ENCODE measurements at regions not wholly inside any gene's neighbourhood (a gene's known extent, or its start where the extent isn't known, plus 50 kb on each side); places are given as distances from the start of the nearest gene placed in this dataset.

DNA sequence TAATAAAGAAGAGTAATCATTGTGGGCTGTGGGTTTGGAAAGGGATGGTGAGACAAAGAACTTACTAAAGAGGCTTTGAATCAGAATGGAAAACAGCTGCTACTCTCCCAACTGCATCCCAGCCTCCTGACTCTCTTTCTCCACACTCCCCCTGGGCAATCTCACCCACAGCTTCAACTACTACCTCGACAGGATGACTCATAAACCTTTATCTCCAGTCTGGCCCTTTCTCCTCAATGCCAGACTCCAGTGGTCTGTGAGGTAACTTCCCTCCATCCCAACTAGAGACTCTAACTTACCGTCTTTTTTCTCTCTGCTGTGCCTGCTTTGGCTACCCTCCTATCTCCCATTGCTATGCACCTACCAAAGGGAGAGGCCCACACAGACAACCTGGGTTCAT lies 135.3 kb upstream of the RREB1 start:
- Histone ChIP-seq H3K4me3 (no peak overlapping the region), H3K9me2 (ENCODE audit: insufficient read depth) (no peaks in the 10 kb centered on the region), H3K4me1 (ENCODE audit: insufficient read depth) (no peaks in the 10 kb centered on the region), H2AFZ (no peak overlapping the region), H3K36me3 (ENCODE audit: insufficient read depth) (no peaks in the 10 kb centered on the region), H3K27me3 (ENCODE audit: insufficient read depth) (no peaks in the 10 kb centered on the region), H3K27ac (ENCODE audit: low read depth) (no peak overlapping the region), H3K79me2 (replicated peaks; ENCODE audit: insufficient read depth) (no peaks in the 10 kb centered on the region), H4K20me1 (replicated peaks; ENCODE audit: insufficient read depth) (no peaks in the 10 kb centered on the region), H3K4me2 (no peak overlapping the region), H3F3A (replicated peaks; ENCODE audit: low read depth) (no peaks in the 10 kb centered on the region)
- Mint-ChIP-seq H3K9me3 (no peaks in the 10 kb centered on the region), H3K4me1 (no peaks in the 10 kb centered on the region; the same call in 2 of the 3 replicates), H3K27ac (no peak overlapping the region), H3K27me3 (ENCODE audit: insufficient read depth, low read depth, poor library complexity) (peaks cover 6% of the 10 kb centered on the region), H3K4me3 (no peak overlapping the region), H3K36me3 (ENCODE audit: low read depth) (no peaks in the 10 kb centered on the region)
- TF ChIP-seq STAT1 (IDR thresholded peaks at IDR 0.05; ENCODE audit: unreplicated experiment) = no peak
- no peak for TF ChIP-seq REST (IDR thresholded peaks at IDR 0.05; ENCODE audit: unreplicated experiment)
- no peak for TF ChIP-seq ZNF331 (CRISPR knock-in tag; IDR thresholded peaks at IDR 0.05; ENCODE audit: low read depth)
- no peak for TF ChIP-seq POLR2AphosphoS5 (IDR thresholded peaks at IDR 0.05; ENCODE audit: low read depth)
- no peak for TF ChIP-seq NANOG (IDR thresholded peaks at IDR 0.05; ENCODE audit: borderline replicate concordance)
- TF ChIP-seq, protein P1, sequence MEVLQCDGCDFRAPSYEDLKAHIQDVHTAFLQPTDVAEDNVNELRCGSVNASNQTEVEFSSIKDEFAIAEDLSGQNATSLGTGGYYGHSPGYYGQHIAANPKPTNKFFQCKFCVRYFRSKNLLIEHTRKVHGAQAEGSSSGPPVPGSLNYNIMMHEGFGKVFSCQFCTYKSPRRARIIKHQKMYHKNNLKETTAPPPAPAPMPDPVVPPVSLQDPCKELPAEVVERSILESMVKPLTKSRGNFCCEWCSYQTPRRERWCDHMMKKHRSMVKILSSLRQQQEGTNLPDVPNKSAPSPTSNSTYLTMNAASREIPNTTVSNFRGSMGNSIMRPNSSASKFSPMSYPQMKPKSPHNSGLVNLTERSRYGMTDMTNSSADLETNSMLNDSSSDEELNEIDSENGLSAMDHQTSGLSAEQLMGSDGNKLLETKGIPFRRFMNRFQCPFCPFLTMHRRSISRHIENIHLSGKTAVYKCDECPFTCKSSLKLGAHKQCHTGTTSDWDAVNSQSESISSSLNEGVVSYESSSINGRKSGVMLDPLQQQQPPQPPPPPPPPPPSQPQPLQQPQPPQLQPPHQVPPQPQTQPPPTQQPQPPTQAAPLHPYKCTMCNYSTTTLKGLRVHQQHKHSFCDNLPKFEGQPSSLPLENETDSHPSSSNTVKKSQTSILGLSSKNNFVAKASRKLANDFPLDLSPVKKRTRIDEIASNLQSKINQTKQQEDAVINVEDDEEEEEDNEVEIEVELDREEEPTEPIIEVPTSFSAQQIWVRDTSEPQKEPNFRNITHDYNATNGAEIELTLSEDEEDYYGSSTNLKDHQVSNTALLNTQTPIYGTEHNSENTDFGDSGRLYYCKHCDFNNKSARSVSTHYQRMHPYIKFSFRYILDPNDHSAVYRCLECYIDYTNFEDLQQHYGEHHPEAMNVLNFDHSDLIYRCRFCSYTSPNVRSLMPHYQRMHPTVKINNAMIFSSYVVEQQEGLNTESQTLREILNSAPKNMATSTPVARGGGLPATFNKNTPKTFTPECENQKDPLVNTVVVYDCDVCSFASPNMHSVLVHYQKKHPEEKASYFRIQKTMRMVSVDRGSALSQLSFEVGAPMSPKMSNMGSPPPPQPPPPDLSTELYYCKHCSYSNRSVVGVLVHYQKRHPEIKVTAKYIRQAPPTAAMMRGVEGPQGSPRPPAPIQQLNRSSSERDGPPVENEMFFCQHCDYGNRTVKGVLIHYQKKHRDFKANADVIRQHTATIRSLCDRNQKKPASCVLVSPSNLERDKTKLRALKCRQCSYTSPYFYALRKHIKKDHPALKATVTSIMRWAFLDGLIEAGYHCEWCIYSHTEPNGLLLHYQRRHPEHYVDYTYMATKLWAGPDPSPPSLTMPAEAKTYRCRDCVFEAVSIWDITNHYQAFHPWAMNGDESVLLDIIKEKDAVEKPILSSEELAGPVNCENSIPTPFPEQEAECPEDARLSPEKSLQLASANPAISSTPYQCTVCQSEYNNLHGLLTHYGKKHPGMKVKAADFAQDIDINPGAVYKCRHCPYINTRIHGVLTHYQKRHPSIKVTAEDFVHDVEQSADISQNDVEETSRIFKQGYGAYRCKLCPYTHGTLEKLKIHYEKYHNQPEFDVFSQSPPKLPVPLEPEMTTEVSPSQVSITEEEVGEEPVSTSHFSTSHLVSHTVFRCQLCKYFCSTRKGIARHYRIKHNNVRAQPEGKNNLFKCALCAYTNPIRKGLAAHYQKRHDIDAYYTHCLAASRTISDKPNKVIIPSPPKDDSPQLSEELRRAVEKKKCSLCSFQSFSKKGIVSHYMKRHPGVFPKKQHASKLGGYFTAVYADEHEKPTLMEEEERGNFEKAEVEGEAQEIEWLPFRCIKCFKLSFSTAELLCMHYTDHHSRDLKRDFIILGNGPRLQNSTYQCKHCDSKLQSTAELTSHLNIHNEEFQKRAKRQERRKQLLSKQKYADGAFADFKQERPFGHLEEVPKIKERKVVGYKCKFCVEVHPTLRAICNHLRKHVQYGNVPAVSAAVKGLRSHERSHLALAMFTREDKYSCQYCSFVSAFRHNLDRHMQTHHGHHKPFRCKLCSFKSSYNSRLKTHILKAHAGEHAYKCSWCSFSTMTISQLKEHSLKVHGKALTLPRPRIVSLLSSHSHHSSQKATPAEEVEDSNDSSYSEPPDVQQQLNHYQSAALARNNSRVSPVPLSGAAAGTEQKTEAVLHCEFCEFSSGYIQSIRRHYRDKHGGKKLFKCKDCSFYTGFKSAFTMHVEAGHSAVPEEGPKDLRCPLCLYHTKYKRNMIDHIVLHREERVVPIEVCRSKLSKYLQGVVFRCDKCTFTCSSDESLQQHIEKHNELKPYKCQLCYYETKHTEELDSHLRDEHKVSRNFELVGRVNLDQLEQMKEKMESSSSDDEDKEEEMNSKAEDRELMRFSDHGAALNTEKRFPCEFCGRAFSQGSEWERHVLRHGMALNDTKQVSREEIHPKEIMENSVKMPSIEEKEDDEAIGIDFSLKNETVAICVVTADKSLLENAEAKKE (CRISPR knock-in tag; IDR thresholded peaks at IDR 0.05) = no peak
- no peak for TF ChIP-seq JUNB (IDR thresholded peaks at IDR 0.05; ENCODE audit: unreplicated experiment)
- no peak for TF ChIP-seq ZNF114 (CRISPR knock-in tag; IDR thresholded peaks at IDR 0.05)
- TF ChIP-seq, protein P2, sequence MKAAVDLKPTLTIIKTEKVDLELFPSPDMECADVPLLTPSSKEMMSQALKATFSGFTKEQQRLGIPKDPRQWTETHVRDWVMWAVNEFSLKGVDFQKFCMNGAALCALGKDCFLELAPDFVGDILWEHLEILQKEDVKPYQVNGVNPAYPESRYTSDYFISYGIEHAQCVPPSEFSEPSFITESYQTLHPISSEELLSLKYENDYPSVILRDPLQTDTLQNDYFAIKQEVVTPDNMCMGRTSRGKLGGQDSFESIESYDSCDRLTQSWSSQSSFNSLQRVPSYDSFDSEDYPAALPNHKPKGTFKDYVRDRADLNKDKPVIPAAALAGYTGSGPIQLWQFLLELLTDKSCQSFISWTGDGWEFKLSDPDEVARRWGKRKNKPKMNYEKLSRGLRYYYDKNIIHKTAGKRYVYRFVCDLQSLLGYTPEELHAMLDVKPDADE (IDR thresholded peaks at IDR 0.05) = no peak
- no peak for TF ChIP-seq CREB1 (CRISPR knock-in tag; IDR thresholded peaks at IDR 0.05; ENCODE audit: low read depth)
- TF ChIP-seq EZH2 (IDR thresholded peaks at IDR 0.05; ENCODE audit: low read depth, unreplicated experiment) = no peak
- TF ChIP-seq EZH2phosphoT487 (IDR thresholded peaks at IDR 0.05; ENCODE audit: unreplicated experiment) = no peak
- no peak for TF ChIP-seq CTCF (conservative IDR thresholded peaks at IDR 0.05; ENCODE audit: low read depth in 2 of 2)
- DNase-seq (ENCODE audit: low spot score) = no peak
- no peak for ATAC-seq
